MG63 (cell line): ENCODE measurements at regions not wholly inside any gene's neighbourhood (a gene's known extent, or its start where the extent isn't known, plus 50 kb on each side); places are given as distances from the start of the nearest gene placed in this dataset.

Experiments used
- DNase-seq: peaks from one replicate; pipeline ENCODE4 v3.0.0-alpha.2; 2020
- H3K27me3 ChIP-seq: fragments of 250-450 bp; sonication (Bioruptor Pico); 2 replicates; pipeline ENCODE4 v1.5.1; 2020; ENCODE audit warnings: mild to moderate bottlenecking, moderate library complexity
- H3K36me3 ChIP-seq: fragments of 250-450 bp; sonication (Bioruptor Pico); 2 replicates; pipeline ENCODE4 v1.5.1; 2020; ENCODE audit warnings: mild to moderate bottlenecking, moderate library complexity
- H3K4me3 ChIP-seq: fragments of 250-450 bp; sonication (Bioruptor Pico); 2 replicates; pipeline ENCODE4 v1.5.1; 2020; ENCODE audit warnings: mild to moderate bottlenecking, moderate library complexity
- H3K9me3 ChIP-seq: fragments of 250-450 bp; sonication (Bioruptor Pico); 2 replicates; pipeline ENCODE4 v1.5.1; 2020; ENCODE audit warnings: mild to moderate bottlenecking, moderate library complexity

- no peaks in the 10 kb centered on the region for H3K27me3 ChIP-seq
- H3K4me3 ChIP-seq: no peak overlapping the region
- H3K9me3 ChIP-seq: peaks cover 9% of the 10 kb centered on the region
- DNase-seq: peak; percentile 83
- no peaks in the 10 kb centered on the region; the same call in 1 of the 2 replicates for H3K36me3 ChIP-seq
These were observed 66.7 kb downstream of the MYEOV start for GRCh38 chr11:69360606-69361005.

DNA sequence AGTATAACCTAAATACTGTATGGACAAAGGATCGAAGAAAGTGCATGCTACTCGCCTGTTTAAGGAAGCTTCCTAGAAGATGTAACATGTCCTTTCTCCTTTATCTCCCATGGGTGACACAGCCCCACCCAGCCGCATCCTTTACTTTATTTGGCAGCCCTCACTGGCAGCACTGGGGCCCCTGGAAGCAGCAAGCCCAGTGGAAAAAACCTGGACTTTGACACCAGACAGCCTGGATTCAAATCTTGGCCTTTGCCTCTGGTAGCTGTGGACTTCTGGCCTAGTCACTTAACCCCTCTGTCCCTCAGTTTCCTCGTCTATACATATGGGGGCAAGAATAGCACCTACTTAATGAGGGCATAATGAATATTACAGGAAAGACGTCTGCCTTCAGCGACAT, 67.1 kb downstream of the MYEOV start:
- H3K36me3 ChIP-seq: no peaks in the 10 kb centered on the region; the same call in 1 of the 2 replicates
- H3K4me3 ChIP-seq: no peak overlapping the region
- H3K27me3 ChIP-seq: no peaks in the 10 kb centered on the region
- peak; percentile 71 for DNase-seq
- H3K9me3 ChIP-seq: peaks cover 9% of the 10 kb centered on the region

DNA sequence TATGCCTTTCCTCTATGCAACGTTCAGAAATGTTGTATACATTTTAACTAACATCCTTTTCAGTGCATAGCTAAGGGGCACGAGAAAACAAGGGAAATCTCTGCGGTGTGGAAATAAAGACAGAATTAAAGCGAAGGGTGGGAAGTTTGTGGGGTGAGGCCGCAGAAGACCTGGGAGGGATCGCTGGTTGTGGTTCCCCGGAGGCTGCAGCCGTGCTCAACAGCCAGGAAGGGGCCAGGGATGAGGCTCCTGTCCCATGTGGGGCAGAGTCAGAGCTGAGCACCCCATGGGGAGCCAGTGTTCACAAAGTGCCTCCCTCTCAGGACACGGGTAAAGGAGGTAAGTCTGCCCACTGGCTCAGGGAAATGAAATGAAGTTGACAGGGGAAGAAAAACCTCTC, 67.5 kb downstream of the MYEOV start:
- no peak for DNase-seq
- Histone ChIP-seq H3K4me3 (no peak overlapping the region), H3K36me3 (no peaks in the 10 kb centered on the region; the same call in 1 of the 2 replicates), H3K27me3 (no peaks in the 10 kb centered on the region), H3K9me3 (peaks cover 9% of the 10 kb centered on the region)

DNA sequence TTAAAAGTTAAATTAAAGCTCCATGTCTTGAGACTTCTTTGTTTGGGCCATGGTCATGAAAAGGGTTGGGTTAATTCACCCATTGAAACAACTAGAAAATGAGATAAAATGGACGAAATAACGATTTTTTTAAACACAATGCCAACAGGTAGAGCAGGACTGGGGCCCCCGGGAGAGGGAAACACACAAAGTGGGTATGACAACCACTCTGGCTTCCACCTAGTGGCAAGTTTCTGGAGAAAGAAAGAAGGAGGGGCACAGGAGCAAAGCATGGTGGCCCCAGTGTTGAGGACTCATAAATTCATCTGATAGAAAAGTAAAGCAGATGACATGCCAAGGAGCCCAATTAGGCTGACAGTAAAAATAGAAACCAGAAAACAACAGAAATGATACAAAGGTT, 68.4 kb downstream of the MYEOV start:
- no peaks in the 10 kb centered on the region; the same call in 1 of the 2 replicates for H3K36me3 ChIP-seq
- peaks cover 9% of the 10 kb centered on the region for H3K9me3 ChIP-seq
- H3K27me3 ChIP-seq: no peaks in the 10 kb centered on the region
- H3K4me3 ChIP-seq: no peak overlapping the region
- no peak for DNase-seq

DNA sequence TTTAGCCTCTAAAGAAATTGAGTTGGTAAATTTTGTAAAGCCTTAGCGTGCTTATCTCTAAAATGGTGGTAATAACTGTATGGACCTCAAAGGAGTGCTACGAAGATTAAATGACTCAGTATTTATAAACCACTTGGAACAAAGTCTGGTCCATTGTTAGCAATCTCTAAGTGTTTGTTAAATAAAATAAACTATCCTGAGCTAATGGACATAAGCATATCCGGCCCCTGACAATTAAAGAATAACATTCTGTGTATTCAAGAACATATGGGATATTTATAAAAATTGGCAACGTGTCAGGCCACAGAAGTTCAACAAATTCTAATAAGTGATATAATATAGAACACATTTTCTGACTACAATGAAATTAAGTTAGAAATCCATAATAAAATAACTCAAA, 71.0 kb downstream of the MYEOV start:
- DNase-seq: no peak
- no peaks in the 10 kb centered on the region for H3K27me3 ChIP-seq

DNA sequence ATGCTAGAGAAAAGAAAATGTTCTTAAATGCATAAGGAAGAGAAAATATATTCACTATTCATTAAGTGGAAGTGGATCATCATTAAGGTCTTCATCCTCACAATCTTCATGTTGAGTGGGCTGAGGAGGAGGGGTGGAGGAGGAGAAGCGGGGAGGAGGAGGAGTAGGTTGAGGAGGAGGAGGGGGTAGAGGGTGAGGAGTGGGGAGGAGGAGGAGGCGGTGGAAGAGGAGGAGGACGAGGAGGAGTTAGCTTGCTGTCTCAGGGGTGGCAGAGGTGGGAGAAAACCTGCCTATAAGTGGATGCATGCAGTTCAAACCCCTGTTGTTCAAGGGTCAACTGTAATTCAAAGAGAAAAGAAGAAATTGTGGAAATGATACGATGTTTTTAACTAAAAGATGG, 71.6 kb downstream of the MYEOV start:
- no peak for DNase-seq
- no peaks in the 10 kb centered on the region for H3K27me3 ChIP-seq
- H3K36me3 ChIP-seq: no peaks in the 10 kb centered on the region
- H3K4me3 ChIP-seq: no peak overlapping the region
- no peaks in the 10 kb centered on the region for H3K9me3 ChIP-seq

More for the DNA sequence above, 71.0 kb downstream of the MYEOV start:
- H3K4me3 ChIP-seq: no peak overlapping the region
- no peaks in the 10 kb centered on the region for H3K36me3 ChIP-seq
- H3K9me3 ChIP-seq: no peaks in the 10 kb centered on the region

DNA sequence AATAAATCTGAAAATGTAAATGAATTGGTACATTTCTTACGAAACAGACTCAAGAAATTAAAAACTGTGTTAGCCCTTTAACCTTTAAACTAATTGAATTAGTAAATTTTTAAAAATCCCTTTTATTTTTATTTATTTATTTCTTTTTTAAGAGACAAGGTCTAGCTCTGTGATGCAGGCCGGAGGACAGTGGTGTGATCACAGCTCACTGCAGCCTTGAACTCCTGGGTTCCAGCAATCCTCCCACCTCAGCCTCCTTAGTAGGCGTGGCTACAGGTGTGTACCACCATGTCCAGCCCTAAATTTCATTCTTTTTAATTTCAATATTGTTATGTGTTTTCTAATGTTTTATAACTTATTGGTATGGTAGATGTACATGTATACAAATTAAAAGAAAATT, 72.6 kb downstream of the MYEOV start:
- Histone ChIP-seq H3K9me3 (no peaks in the 10 kb centered on the region), H3K27me3 (no peaks in the 10 kb centered on the region), H3K4me3 (no peak overlapping the region), H3K36me3 (no peaks in the 10 kb centered on the region)
- no peak for DNase-seq

DNA sequence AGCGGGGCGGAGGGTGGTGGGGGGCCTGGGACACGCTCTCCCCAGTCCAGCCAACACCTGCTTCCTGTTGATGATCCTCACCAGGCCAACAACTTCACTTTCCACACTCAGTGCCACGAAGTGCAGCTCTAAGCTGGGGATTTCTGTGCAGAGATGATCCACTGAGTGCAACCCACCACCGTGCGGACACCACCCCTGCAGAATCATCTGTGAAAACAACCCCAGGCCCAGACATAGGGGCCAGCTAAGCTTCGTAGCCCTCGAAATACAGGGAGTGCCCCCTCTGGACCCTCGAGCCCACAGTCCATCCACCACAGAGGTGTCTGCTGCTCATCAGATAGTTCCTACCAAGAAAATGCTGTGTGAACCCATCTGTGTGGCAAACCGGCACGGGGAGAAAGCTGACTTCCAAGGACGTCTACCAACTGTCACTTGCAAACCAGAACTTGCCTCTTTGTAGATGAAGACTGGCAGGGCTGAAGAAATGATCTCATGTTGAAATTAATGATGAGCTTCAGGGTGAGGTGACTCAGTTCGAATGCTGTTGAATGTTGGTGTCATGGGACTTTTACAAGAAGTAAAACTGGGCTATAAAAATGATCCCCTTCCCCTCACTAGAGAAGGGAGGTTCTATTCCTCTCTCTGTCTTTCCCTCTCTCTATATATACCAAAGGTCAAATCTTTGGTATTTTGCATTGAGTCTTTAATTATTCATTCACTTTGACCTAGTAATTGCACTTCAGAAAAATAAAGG, 73.4 kb downstream of the MYEOV start:
- Histone ChIP-seq H3K36me3 (no peaks in the 10 kb centered on the region), H3K4me3 (no peak overlapping the region), H3K27me3 (no peaks in the 10 kb centered on the region), H3K9me3 (no peaks in the 10 kb centered on the region)
- DNase-seq: no peak

DNA sequence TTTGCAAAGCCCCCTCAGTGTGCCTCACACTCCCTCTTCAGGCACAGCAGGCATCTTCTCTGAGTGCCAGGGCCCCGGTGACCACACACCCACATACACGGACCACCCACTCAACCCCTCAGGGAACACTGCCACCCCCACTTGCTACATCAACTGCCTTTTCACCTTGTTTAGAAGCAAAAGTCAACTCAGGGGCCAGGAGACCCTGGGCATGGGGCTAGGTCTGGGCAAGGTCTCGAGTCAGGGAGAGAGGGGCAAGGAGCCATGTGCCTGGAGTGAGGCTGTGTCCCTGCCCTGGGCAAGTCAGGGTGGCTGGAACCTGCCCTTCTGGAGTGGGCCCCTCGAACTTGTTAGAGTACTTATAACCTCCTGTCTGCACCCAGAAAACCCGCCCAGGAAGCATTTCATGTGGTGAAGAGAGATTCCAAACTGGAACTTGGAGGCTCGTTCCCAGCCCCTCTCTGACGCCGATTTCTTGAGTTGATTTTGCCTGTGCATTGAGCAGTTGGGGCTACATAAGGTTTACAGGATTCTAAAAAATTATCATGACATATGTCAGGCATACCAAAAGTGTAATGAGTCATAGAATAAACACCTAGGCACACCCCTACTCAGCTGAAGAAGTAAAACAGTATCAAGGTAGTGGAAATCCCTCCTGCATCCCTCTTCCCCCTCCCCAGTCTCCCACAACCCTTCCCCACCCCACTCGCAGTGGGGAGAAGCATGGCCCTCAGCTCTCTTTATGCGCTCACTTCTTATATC, 74.3 kb downstream of the MYEOV start:
- DNase-seq: no peak
- Histone ChIP-seq H3K27me3 (no peaks in the 10 kb centered on the region), H3K4me3 (no peak overlapping the region), H3K9me3 (no peaks in the 10 kb centered on the region), H3K36me3 (no peaks in the 10 kb centered on the region)

DNA sequence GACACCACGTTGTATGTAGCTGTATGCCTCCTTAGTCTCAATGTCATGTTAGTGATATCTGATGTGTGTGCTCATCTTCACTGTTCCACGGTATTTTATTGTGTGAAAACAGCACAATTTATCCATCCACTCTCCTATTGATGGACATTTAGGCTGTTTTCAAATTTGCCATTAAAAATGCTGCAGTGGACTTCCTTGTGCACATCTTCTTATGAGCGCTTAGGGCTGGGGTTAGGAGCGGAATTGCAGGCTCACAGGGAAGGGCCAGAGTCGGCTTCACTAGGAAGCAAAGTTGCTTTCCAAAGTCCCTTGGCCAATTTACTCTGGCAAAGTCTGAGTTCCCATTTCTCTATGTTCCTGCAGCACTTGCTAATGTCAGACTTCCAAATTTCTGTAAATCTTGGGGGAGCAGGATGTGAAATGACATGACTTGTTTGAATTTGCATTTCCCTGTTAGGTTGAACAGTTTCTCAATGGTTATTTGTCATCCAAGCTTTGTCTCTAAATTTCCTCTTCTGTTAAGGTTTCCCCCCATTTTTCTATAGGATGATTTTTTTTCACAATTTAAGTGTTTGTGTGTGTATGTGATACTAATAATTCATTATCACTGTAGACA, 75.4 kb downstream of the MYEOV start:
- Histone ChIP-seq H3K4me3 (no peak overlapping the region), H3K36me3 (no peaks in the 10 kb centered on the region), H3K9me3 (no peaks in the 10 kb centered on the region), H3K27me3 (no peaks in the 10 kb centered on the region)
- DNase-seq: no peak

DNA sequence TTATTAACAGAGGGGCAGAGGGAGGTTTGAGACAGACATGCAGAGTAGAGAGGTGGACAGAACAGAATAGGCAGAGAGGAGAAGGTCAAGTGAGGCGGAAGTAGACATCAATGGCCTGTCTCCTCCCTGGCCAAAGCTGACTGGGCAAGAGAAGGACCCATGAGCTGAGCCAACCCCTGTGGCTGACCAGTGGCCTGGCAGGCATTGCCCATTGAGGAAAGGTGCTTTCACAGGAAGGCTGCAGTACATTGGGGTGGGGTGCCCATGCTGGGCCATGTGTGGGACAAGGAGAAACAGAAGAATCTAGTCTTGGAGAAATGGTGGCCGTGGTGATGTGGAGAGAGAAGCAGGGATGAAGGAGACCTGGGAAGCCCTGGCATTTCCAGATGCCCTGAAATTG, 76.0 kb downstream of the MYEOV start:
- no peaks in the 10 kb centered on the region for H3K9me3 ChIP-seq
- H3K4me3 ChIP-seq: no peak overlapping the region
- no peaks in the 10 kb centered on the region for H3K27me3 ChIP-seq
- no peaks in the 10 kb centered on the region for H3K36me3 ChIP-seq
- DNase-seq: no peak

- no peak for DNase-seq
- no peaks in the 10 kb centered on the region for H3K9me3 ChIP-seq
- H3K4me3 ChIP-seq: no peak overlapping the region
- no peaks in the 10 kb centered on the region for H3K36me3 ChIP-seq
- no peaks in the 10 kb centered on the region for H3K27me3 ChIP-seq
These were observed 77.2 kb downstream of the MYEOV start for GRCh38 chr11:69370984-69371709.

DNA sequence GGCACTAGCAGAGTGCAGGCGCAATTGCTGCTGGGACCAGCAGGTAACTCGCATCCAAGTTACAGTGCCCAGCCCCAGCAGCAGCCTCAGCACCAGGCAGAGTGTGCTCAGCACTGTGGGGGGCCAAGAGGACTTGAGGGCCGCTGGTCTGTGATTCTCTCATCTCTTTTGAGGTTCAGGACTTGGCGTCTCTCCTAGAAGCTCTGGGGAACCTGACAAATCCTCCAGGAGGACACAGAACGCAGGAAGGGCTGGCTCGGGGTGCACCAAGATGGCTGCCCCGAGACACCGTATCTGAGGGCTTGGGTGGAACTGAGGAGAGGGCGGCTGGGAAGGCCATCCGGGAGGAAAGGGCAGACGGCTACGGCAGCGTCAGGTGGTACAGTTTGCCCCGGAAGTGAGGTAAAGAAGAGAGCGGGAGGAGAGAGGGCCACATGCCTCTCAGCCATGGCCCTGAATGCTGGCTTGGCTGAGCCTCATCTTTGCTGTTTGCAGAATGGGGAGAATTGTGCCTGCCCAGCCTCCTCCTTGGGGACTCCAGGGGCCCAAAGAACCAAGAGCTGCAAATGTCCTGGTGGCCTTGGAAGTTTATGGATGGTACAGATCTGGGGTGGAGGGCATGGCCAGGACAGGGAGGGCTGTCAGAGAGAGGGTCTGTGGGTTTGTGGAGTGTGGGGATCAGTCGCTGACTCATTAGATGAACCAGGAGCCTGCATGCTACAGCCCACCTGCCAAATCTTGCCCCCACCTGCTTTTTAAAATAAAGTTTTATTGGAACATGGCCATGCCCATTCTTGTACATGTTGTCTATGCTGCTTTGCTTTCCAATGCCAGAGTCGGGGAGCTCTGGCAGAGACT, 78.0 kb downstream of the MYEOV start:
- DNase-seq: no peak

DNA sequence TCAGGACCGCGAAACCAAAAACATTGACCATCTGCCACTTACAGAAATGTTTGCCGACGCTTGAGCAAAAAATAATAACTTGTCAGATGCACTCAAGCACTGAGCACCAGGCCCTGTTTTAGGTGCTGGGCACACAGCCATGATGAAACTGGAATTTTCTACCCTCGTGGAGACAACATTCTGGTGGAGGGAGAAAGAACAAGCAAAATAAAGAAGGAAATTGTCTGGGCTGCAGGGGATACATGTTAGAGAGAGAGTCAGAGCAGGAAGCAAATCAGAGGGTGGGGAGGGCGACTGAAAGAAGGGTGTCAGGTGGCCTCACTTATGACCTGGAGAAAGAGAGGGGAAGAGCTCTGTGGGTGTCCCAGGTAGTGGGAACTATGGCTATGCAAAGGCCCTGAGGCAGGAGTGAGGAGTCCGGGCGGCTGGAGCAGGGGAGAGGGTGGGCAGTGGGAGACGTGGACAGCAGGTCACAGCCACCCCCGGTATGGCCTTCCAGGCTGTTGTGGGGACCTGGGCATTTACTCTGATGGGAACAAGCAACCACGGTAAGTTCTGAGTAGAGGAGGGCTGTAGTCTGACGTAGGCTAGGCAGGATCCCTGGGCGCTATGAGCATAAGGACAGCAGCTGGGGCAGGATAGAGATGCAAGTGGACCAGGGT, 78.8 kb downstream of the MYEOV start:
- DNase-seq: no peak
- H3K4me3 ChIP-seq: no peak overlapping the region
- no peaks in the 10 kb centered on the region for H3K27me3 ChIP-seq
- H3K36me3 ChIP-seq: no peaks in the 10 kb centered on the region
- H3K9me3 ChIP-seq: no peaks in the 10 kb centered on the region

More for the DNA sequence above, 78.0 kb downstream of the MYEOV start:
- H3K9me3 ChIP-seq: no peaks in the 10 kb centered on the region
- H3K36me3 ChIP-seq: no peaks in the 10 kb centered on the region
- H3K4me3 ChIP-seq: no peak overlapping the region
- no peaks in the 10 kb centered on the region for H3K27me3 ChIP-seq

DNA sequence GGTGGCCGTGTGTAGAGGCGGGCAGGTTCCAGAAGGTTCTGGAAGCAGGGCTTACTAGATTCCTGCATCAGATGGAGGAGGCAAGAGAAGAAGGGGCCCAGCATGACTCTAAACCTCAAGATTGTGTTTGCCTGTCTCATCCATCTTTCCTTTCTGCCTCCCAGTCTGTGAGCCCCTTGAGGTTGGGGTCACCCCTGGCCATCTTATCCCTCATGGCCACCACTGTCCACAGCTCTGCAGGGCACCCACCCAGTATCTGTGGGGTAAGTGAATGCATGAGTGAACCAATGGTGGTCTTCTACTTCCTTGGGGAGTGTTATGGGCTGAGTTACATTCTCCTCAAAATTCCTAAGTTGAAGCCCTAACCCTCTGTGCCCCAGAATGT, 79.3 kb downstream of the MYEOV start:
- Histone ChIP-seq H3K27me3 (no peaks in the 10 kb centered on the region), H3K4me3 (no peak overlapping the region), H3K9me3 (no peaks in the 10 kb centered on the region), H3K36me3 (no peaks in the 10 kb centered on the region)
- DNase-seq: no peak
